HG03103 (cell line): ENCODE measurements at regions not wholly inside any gene's neighbourhood (a gene's known extent, or its start where the extent isn't known, plus 50 kb on each side); places are given as distances from the start of the nearest gene placed in this dataset.

Experiments used
- ATAC-seq: cut with Tn5 transposase; IDR thresholded peaks from one replicate; pipeline ENCODE4 v1.9.1; 2021; ENCODE audit warnings: low read depth; ENCODE audit not compliant: unreplicated experiment

DNA sequence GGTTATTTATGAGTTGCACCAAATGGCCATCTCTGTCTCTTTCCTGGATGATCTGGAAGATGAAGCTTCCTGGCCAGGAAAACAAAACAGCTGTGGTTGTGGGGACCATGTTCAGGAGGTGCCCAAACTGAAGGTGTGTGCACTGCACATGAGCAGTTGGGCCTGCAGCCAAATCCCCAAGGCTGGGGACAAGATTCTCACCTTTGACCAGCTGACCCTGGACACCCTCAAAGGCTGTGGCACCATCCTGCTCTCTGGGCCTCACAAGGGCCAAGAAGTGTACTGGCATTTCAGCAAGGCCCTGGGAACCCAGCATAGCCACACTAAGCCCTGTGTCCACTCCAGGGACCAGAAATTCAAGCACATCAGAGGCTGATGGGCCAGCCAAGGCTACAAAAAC is 84.2 kb downstream of the KCNRG start:
- no peak for ATAC-seq

DNA sequence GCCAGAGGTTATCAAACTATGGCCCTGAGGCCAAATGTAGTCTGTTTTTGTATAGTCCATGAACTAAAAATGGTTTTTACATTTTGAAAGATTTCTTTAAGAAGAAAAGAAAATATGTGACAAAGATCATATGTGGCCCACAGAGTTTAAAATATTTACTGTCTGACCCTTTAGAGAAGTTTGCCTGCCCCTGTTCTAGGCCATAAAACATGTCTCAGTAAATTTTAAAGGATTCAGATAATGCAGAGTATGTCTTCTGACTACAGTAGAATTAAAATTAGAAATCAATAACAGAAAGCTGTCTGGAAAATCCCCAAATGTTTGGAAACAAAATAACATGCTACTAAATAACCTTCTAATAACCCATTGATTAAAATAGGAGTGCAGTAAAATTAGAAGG is 86.3 kb downstream of the KCNRG start:
- no peak for ATAC-seq

DNA sequence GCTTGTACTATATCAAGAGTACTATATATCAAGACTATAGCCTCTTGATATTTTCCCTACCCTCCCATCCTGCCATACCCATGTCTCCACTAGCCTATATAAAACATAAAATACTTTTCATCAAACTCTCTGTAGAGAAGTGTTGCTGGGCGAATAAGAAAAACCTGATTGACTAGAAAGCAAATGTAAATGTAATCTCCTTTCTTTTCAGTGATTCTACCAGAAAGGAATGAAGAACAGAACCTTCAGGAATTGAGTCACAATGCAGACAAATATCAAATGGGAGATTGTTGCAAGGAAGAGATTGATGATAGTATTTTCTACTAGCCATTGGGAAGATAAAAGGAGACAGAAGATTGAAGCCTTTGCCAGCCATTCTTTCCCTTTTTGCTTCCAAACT is 89.2 kb downstream of the KCNRG start:
- no peak for ATAC-seq

DNA sequence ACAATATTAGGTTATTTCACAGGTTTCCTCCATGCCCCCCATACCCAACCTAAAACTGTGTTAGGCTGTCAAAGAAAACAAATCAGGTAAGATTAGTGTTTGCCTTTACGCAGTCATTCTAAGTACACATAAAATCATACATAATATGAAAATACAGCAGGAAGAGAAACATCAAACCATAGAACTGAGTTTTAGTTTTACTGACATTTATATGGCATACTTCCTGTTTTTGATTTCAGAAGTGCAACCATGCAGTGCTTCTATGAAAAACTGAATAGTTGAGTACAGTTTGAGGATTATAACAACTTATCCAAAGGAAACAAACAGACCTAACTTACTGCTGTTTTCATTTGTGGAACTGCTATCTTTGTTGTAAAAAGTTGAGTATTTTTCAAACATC is 91.3 kb downstream of the KCNRG start:
- ATAC-seq = peak; percentile 79

DNA sequence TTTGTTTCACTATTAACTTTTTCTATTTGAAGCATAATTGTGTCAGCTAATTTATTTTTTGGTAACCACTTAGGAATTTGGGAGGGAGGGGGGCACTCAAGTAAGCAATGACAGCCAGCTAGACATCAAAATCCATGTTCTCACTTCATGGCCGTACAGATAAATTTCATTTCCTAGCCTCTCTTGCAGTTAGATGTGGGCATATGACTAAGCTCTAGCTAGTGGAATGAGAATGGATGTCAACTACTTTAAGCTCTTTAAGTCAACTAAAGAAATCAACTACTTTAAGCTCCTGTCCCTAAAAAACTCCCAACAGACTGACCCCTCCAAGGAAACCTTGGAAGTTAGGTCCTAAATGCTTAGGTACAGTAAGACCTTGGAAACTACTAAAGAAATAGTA is 92.0 kb downstream of the KCNRG start:
- no peak for ATAC-seq

DNA sequence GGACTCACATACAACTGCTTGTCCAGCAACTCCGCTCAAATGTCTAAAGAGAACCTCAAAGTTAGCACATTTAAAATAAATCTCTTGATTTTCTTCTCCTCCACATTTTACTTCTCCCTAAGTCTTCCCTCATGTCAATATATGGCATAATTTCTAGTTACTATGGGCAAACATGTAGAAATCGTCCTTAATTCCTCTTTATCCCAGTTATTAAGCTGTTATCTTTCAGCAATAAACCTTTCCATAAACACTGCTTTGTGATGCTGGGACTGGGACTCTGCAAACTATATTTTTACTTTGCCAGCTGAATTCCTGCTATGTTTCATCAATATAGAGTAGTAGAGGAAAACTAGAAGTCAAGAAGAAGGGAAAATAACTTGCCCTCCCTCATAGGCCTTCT is 99.7 kb downstream of the KCNRG start:
- no peak for ATAC-seq

DNA sequence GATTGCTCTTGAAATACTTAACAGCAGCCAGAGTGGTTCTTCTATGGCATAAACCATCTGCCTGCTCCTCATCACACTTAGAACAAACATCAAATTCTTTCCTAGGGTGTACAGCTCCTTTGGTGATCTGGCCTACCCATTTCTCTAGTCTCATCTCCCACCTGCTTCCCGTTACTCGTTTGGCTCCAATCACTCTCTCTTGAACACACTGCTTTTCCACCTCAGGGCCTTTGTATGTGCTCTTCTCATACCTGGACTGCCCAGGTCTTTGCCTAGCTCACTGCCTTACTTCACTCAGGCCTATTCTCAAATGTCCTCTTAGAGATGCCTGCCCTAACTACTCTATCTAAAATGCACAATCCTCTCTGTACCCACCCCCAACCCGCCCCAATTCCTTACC is 100.5 kb downstream of the KCNRG start:
- no peak for ATAC-seq

DNA sequence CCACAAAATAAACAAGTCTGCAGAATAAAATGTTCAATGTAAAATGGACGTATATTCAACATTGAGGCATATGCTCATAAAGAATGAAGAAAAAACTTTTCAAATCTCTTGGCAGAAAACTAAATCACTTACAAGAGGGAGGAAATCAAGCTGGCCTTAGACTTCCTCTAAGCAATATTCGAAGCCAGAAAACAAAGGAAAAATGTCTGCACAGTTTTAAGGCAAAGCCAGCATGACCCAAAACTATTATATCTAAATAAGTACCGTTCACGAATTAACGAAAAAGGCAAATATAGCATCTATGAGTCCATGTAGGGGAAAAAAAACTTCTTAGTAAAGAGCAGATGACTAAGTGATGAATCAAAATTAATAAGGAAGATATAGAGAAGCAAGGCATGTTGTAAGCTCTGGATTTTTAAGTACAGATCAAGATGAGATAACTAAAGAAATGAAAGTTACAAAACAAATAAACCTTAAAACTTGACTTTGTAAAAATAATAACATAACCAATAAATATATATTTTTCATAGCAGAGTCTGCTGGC is 101.3 kb downstream of the KCNRG start:
- ATAC-seq = no peak

DNA sequence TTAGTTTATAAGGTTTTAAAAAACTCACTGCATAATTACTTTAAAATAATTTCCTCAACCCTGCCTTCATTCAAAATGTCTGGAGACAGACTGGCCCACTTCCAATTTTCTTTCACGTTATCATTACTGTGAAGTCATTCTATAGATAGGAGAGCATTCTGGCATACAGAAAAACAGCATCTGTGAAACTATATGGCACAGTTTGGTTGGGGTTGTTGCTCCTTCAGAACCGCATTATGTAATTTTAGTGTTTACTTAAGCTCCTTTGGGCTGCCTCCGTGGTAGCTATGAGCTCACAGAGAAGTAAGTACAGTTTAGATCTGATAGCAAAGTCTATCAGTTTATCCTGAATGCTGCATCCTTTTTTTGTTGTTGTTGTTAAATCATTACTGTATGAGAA is 104.3 kb downstream of the KCNRG start:
- ATAC-seq = no peak

DNA sequence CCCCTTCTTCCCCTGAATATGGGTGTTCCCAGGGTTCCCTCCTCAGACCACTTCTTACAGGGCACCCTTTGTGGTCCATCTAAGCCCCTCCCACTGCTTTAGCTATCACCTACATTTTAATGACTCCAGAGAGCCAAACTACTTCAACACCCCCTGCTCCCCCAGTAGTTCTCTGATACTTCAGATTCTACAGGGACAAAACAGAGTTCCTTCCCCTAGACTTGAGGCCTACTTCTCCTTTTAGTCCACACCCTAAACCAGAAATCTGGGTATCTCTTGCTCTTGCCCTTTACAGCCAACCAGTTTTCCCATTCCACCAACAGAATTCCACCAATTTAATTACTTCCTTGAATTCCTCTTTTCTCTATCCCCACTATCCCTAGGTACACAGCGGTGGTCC is 107.2 kb downstream of the KCNRG start:
- no peak for ATAC-seq

DNA sequence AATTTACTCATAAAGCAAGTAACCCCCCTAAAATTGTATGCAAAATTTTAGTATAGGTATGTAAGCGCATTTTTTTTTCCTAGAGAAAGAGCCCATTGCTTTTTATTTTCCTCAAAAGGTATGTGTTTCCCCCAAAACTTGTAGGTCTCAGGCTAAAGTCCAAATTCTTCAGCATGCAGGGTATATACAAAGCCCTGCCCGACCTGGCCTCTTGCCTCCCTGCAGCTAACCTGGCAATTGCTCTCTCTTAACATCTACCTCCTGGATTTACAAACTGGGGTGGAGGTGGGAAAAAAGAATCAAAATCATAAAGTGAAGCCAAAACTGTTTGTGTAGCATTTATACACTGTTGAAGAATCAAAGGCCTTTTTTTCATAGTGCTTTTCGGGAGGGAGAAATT is 107.8 kb downstream of the KCNRG start:
- ATAC-seq = no peak

DNA sequence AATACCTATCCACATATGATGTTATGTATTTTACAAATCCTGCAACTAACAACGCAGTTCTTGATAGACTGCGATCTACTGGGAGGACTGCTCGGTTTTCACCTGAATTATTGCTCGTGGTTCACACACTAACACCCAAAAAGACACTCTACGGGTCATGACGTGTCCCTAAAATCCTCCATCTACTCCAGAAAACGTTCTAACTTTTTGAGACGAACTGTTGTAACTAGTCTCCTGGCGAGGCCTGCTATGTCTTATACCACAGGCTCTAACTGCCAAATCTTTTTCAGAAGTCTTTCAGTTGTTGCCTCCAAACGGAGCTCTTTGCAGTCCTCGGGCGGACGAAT is 108.2 kb downstream of the KCNRG start:
- no peak for ATAC-seq

DNA sequence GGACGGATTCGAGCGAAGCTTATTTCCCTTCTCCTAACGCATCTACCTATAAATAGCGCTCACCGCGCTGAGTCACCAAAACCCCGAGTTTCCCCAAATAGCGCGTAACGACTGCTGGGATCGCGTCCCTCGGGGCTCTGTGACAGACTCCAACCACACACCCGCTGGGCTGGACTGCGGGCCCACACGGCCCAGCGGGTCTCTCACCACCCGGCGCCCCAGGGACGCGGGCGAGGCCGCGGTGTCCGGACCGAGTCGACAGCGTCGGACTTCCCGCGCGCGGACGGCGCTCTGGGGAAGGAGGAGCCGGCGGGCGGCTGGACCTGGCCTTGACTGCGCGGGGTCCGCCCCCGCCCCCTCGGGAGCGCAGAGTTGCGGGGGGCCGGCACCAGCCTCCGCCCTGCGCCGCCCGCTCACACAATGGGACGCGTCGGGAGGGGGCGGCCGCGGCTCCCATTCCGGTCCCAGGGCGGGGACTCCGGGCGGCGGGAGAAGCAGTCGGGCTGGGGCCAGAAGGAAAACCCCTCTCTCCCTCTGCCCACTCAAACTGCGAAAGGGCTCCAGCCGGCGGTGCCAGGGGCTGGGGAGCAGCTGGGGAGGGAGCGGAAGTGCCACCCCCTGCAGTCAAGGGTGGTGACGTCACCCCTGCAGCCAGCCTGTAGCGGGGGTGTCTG is 108.8 kb downstream of the KCNRG start:
- peak; percentile 63 for ATAC-seq

DNA sequence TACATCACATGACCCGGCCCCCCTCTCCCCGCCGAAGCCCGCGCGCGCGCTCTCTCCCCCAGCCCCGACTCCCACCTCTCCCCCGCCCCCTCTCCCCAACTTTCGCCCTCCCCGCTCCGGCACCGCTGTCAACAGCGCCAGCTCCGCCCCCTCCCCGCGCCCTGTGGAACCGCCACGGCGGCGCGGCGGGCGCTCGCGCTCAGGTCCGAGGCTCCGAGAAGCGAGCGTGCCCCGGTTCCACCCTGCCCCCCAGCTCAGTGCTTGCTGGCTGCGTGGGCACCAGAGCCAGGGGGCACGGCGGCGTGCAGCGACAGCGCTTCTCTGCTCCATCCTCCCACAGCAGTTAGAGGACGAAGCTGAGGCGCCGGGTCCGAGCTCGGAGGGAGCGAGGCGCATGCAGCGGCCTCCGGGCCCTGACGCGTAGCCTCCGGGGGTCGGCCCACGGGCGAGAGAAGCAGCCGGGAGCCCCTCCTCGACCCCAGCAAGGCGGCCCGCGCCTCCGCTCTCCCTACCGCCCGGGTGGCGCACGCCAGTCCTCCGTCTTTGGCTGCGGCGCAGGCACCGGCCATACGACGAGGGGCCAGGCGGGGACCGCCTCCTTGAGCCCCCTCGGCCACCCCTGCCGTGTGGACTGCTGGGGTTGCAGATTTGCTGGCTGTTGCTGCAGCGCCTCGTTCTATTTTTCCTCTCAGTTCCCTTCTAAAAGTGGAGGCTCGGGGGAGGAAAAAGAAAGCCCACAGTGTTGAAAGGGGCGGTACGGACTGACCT is 109.5 kb downstream of the KCNRG start:
- ATAC-seq = peak; percentile 2

DNA sequence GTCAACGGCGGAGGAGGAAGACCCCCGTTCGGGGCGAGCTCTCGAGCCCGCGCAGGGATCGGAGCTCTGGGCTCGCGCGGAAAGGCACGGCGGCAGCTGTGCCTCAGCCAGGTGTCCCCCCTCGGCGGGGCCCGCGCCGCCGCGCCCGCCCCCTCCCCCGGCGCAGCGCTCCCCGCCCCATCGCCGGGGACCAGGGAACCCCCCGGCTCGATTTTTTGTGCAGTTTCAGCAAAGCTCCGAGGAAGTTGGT is 110.0 kb downstream of the KCNRG start:
- no peak for ATAC-seq

DNA sequence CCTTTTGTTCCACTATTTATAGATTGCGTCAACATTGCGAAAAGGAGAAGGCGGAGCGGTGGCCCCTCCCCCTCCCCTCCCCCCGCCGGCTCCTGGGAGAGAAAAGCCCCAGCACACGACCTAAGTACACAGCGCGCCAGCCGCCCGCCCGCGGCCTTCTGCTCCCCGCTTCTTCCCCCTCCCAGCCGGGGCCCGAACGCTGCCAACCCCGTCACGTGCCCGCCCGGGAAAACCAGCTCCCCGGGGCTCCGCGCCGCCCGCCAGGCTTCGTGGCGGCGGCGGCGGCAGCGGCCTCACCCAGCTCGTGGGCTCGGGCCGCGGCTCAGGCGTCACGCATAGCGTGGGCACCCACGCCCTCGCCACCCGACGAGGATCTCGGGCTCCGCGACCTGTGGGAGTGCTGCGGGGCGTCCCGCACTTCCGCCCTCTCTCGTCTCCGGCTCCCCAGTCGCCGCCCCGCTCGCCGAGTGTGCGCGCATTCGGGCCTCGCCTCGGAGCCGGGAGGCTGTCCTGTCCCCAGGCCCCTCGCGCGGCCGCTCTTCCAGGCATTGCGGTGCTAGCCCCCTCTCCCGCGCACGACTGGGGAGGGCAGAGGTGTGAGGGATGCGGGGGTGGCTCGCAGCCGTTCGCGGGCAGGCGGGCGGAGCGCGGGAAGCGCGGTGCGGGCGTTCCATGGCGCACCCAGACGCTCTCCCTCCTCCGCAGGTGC is 110.5 kb downstream of the KCNRG start:
- ATAC-seq = no peak

DNA sequence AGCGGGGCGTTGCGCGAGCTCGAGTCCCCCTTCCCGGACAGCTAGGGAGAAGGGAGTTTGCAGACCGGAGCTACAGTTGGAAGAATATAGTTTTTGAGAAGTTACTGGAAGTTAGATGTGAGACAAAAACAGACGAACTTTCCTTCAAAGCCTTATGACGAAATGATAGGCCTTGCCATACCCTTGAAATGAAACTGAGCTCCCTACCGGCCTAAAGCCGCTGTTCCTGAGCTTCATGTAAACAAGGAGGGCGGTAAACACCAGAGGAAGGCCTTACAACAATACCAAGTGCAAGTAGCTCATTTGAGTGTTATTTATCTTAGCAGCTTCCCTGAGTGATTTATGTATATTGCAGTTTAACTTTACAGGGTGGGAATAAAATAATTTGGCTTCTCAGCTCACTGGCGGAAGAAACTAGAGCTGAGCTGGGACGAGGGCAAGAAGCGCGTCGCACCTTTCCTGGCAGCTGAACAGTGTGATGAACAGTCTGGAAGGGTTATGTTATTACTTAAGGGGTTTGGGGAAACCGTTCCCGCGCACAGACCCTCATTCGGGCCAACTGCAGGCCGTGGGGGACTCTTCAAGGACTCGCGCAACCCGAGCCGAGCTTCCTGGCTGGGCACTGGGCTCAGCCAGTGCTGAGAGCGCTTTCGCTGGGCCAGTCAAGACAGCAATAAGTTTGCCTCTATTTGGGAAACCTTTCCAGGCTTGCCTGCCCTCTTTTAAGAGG is 111.2 kb downstream of the KCNRG start:
- no peak for ATAC-seq

DNA sequence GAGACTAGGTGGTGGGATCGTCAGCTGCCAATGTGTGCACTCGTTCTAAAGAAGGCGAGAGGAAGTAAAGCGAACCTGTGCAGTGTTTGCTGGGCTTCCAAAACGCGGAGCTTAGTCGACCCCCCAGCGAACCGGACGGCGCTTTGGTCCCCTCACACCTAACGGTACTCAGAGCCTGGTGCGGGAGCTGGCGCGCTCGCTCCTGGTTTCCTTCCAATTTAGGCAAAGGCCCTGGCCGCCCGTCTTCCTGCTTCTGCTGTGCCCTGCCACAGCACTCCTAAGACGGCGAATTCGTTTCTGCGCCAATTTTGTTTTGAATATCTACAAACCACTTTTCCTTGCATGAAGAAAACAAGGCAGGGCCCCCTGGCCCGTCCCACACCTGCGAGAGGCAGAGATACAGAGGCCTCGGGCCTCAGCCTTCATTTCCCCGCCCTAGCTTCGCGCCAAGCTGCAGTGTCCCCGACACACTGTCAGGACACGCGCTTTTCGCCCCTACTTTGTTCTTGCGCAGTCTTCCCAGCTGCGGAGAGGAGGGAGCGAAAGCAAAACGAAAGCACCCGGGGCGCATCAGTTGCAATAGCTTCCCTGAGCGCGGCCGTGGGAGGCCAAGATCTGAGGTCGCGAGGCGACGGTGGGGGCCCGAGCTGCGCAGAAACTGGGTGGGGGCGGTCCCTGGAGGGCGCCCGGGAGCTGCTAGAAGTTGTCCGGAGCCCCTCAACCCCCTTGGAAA is 111.9 kb downstream of the KCNRG start:
- no peak for ATAC-seq

DNA sequence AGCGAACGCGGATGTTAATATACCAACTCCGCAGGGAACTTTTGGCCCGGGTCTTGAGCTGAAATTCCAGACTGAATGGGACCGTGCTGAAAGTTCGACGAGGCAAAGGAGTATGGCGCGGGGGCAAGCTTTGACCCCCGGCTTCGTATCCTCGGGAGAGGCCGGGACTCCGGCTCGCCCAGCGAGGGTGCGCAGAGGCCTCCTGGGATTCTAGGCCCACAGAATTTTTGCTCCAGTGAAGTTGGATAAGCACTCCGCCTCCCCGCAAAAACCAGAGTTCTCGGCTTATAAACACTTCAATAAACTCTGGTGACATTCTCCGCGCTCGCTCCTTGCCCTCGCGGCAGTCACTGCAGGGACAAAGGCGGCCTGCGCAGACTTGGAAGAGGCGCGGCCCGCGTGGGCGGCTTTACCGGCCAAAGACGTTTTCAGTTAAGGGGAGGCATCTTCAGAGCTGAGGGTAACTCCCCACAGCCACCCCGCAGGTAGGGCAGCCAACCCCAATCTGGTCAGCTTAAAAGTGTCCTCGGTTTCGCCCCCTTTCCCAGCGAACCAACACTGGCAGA is 112.6 kb downstream of the KCNRG start:
- ATAC-seq = no peak

DNA sequence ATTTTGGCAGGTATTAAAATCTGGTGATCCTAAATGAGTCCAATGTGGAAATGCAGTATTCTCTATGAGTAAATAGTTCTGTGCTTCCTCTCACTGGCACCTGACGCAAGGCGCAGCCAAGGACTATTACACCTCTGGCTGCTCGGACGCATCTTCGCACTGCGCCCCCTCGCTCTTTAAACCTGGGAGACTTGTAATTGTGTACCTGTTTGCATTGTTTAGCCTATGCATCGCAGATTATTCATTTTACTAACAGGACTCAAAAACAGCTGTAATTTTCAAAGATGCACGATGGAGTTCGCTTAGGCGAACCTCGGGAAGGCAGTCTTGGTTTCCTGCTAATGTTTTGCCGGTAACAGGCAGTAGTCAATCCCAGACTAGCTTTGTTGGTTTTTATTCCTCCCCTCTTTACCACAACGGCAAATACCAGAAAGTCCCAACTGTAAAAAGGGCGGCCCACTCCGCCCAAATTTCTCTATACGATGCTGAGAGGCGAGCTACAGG is 113.2 kb downstream of the KCNRG start:
- no peak for ATAC-seq
